ENCODE measurements at regions not wholly inside any gene's neighbourhood (a gene's known extent, or its start where the extent isn't known, plus 50 kb on each side); places are given as distances from the start of the nearest gene placed in this dataset.
"Not testable (repeated sequence)": the region's sequence is repeated elsewhere in the genome, so short reads cannot be mapped to it uniquely, and the experiment has no call there.

DNA sequence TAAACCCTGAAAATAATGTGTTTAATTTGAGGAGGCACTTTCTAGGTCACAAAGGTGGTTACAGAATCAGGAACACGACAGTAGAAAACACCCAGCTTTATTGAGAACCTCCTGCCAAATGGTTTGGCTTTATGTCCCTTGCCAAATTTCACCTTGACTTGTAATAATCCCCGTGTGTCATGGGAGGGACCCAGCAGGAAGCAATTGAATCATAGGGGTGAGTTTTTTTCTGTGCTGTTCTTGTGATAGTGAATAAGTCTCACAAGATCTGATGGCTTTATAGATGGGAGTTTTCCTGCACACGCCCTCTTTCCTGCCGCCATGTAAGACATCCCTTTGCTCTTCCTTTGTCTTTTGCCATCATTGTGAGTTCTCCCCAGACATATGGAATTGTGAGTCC is 193.8 kb upstream of the KLF6 start:
- DNase-seq (ENCODE audit: low read depth in 1 of 2, low spot score in 1 of 2) = no peak

GRCh38 chr10:3978174-3978573 is 193.2 kb upstream of the KLF6 start:
- DNase-seq (ENCODE audit: low read depth in 1 of 2, low spot score in 1 of 2) = no peak

DNA sequence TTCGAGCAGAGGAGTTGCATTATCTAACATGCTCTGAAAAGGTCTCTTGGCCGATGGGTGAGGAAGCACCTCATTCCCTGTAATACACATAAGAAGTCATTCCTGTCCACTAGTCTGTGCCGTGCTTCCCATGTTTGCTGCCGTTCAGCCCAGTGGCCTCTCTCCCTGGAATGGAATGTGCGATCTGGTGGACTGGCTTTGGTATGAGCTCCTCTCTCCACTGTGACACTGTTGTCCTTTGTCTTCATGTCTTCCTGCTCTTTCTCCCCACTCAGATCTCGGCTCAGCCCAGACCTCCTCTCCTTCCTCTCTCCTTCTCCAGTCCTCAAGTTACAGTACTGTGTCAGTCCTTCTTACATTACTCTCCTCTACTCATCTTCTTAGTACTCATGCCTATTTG is 192.8 kb upstream of the KLF6 start:
- DNase-seq (ENCODE audit: low read depth in 1 of 2, low spot score in 1 of 2) = no peak

GRCh38 chr10:3976718-3977117 is 191.7 kb upstream of the KLF6 start:
- no peak for DNase-seq (ENCODE audit: low read depth in 1 of 2, low spot score in 1 of 2)

GRCh38 chr10:3976171-3976570 is 191.2 kb upstream of the KLF6 start:
- no peak for DNase-seq (ENCODE audit: low read depth in 1 of 2, low spot score in 1 of 2)

- no peak for DNase-seq (ENCODE audit: low read depth in 1 of 2, low spot score in 1 of 2)
Measured at GRCh38 chr10:3975016-3975415, 190.0 kb upstream of the KLF6 start.

DNA sequence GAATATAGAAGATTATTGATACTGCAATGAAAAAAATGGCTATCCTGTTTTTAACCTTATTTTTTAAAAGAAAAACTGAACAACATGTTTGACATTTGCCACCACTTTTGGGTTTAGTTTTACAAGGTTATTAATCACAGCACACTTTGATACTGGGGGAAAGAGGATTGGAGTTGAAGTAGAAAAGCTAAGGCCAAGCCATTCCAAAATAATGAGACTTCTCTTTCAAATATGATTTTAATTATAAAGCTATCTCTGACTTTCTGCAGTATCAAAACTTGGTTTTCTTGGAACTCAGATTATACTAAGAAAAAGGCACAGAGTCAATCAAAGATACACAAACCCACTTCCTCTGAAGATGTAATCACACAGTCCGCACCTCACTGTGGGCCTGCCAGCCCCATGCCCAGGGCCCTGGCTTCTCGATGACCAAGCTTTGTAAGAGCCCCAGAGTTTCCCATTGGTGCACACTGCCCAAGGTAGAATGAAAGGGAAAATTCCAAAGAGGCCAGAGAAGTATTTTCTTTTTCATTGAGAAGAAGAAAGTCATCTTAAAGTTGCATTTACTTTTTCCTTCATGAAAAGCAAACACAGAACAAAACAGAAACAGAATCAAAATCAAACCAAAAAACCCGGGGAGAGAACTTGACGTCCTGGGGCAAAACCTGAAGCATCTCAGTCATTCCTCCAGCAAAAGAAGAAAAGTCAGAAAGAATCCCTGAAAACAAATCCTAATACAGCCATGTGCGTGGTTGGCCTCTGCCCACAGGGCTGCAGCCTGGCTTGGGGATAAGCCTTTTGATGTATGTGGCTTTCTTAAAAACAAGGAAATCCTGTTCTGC is 187.7 kb upstream of the KLF6 start:
- no peak for DNase-seq (ENCODE audit: low read depth in 1 of 2, low spot score in 1 of 2)

DNA sequence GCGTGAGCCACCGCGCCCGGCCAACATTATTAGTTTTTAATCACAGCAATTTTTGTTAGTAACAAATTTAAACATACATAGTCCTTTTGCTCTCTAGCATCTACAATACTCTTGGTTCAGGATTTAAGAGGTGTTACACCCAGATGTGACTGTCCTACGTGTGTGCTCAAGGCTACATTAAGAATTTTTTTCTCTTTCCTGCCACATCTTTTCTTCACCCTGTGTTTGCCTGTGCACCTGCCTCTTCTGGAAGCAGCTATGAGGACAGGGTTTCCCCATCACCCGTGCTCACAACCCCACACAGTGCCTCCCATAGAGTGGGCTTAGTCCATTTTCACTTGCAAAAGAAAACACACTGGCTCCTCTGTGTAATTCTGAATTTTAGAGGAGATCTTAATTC is 186.7 kb upstream of the KLF6 start:
- no peak for DNase-seq (ENCODE audit: low read depth in 1 of 2, low spot score in 1 of 2)

- no peak for DNase-seq (ENCODE audit: low read depth in 1 of 2, low spot score in 1 of 2)
Measured at GRCh38 chr10:3969876-3970666, 185.1 kb upstream of the KLF6 start.

GRCh38 chr10:3968727-3969126 is 183.7 kb upstream of the KLF6 start:
- no peak for DNase-seq (ENCODE audit: low read depth in 1 of 2, low spot score in 1 of 2)

- no peak for DNase-seq (ENCODE audit: low read depth in 1 of 2, low spot score in 1 of 2)
Measured at GRCh38 chr10:3964516-3964915, 179.5 kb upstream of the KLF6 start.

- DNase-seq (ENCODE audit: low read depth in 1 of 2, low spot score in 1 of 2) = no peak
Measured at GRCh38 chr10:3963191-3963673, 178.2 kb upstream of the KLF6 start.

- DNase-seq (ENCODE audit: low read depth in 1 of 2, low spot score in 1 of 2) = peak; percentile 19 to 25
Measured at GRCh38 chr10:3961082-3961481, 176.1 kb upstream of the KLF6 start.

- DNase-seq (ENCODE audit: low read depth in 1 of 2, low spot score in 1 of 2) = no peak
Measured at GRCh38 chr10:3960496-3960895, 175.5 kb upstream of the KLF6 start.

GRCh38 chr10:3959370-3960325 is 174.6 kb upstream of the KLF6 start:
- no peak for DNase-seq (ENCODE audit: low read depth in 1 of 2, low spot score in 1 of 2)

DNA sequence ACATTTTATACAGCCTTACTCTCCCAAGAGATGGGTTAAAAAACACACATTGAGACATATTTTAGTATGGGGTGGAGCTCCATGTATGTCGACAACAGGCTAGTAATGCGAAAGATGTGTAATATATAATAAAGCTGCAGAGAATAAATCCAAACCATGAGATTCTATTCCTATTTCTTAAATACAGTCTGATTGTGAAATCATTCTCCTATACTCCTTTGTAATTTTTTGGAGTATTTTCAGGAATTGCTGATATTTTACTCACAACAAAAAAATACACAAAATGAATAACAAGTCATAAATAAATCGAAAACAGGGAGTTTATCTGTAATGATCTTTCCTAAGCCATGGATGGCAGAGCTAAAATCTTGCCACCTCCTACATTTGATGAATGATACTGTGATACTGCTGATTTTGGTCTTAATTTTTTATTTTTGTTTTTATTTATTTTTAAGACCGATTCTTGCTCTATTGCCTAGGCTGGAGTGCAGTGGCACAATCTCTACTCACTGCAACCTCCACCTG is 173.5 kb upstream of the KLF6 start:
- no peak for DNase-seq (ENCODE audit: low read depth in 1 of 2, low spot score in 1 of 2)

GRCh38 chr10:3955955-3956617 is 171.1 kb upstream of the KLF6 start:
- DNase-seq (ENCODE audit: low read depth in 1 of 2, low spot score in 1 of 2) = no peak

DNA sequence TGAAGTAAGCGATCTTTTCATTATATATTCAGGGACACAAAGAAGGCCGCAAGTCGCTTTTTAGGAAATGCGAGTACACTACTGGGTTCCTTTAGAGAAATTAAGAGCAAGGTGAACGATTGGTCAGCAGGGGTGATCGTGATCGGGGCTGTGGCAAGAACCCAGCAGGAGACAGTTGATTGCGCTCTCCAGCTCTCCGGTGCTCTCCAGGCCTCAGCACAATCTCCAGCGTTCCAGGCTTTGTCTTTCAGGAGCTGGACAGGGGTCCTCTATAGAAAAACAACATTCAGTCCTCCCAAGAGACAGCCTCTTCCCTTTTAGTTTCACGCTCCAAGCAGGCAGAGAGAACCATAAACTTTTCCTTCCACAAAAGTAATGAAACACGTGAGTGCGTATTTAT is 170.5 kb upstream of the KLF6 start:
- no peak for DNase-seq (ENCODE audit: low read depth in 1 of 2, low spot score in 1 of 2)

DNA sequence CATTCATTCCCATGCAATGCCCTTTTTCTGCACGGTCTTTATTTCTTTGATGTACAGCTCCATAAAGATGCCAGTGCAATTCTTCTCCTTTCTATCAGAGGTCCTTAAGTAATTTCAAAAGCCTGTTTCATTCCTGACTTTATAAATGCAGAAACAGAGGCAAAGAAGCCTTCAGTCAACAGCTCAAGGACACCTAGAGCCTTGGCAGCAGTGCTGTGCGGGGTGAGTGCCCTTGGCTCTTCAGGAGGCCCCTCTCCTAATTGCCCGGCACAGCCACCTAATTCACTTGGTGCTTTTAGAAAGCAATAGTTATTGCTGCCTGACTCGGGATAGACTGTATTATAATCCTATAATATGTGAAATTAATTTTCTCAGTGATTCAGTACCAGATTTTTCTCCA is 169.6 kb upstream of the KLF6 start:
- no peak for DNase-seq (ENCODE audit: low read depth in 1 of 2, low spot score in 1 of 2)

DNA sequence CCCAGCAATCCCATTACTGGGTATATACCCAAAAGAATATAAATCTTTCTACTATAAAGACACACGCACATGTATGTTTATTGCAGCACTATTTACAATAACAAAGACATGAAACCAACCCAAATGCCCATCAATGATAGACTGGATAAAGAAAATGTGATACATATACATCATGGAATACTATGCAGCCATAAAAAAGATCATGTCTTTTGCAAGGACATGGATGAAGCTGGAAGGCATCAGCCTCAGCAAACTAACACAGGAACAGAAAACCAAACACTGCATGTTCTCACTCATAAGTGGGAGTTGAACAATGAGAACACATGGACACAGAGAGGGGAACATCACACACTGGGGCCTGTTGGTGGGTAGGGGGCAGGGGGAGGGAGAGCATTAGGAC is 169.0 kb upstream of the KLF6 start:
- not testable (repeated sequence) for DNase-seq (ENCODE audit: low read depth in 1 of 2, low spot score in 1 of 2)

Measured in activated T-helper 1 cell treated with anti-CD3 and anti-CD28 coated beads, Interleukin-2, amount 50 U/mL, for 16 hours (primary cell).